Panc1 (cell line): ENCODE measurements at regions not wholly inside any gene's neighbourhood (a gene's known extent, or its start where the extent isn't known, plus 50 kb on each side); places are given as distances from the start of the nearest gene placed in this dataset.

Experiments
- ATAC-seq: fragments of 200-7000 bp; cut with Tn5 transposase; 2 replicates; pipeline ENCODE4 v1.9.1; 2020; ENCODE audit warnings: mild to moderate bottlenecking, moderate library complexity
- BruUV-seq: library from RNA; stranded (reverse); fragments of 400-500 nt; replicated peaks from 2 replicates; lab custom pipeline; 2021; lab: Mats Ljungman, UMichigan
- CTCF ChIA-PET: fragments of 300-600 bp; sonication (Branson Sonifier 250); formaldehyde crosslinking; loops from one replicate; lab custom pipeline; 2022; ENCODE audit warnings: antibody characterized with exemption; lab: Charles Lee
- POLR2A ChIA-PET: fragments of 300-600 bp; sonication (Branson Sonifier 250); formaldehyde crosslinking; loops from one replicate; lab custom pipeline; 2022; ENCODE audit warnings: antibody characterized with exemption; lab: Charles Lee
- DNase-seq: peaks from one replicate; pipeline ENCODE4 v3.0.0-alpha.2; 2010; ENCODE audit warnings: low read depth, low spot score
- H3K27ac ChIP-seq: 2 replicates; pipeline ENCODE4 v1.5.1; 2011; ENCODE audit warnings: mild to moderate bottlenecking, low read length, inconsistent platforms
- H3K27me3 ChIP-seq: fragments of 200-500 bp; sonication (Bioruptor generic); 2 replicates; pipeline ENCODE4 v1.6.0; 2014; ENCODE audit warnings: low read length, inconsistent platforms; ENCODE audit not compliant: control insufficient read depth, insufficient read depth
- H3K36me3 ChIP-seq: fragments of 200-500 bp; sonication (Bioruptor generic); 2 replicates; pipeline ENCODE4 v1.5.1; 2014; ENCODE audit warnings: inconsistent platforms, mild to moderate bottlenecking, low read length, moderate library complexity; ENCODE audit not compliant: control insufficient read depth, insufficient read depth
- H3K4me1 ChIP-seq: 2 replicates; pipeline ENCODE4 v1.5.1; 2011; ENCODE audit warnings: inconsistent platforms, mild to moderate bottlenecking, low read length, moderate library complexity; ENCODE audit not compliant: control insufficient read depth, insufficient read depth
- H3K4me3 ChIP-seq, 2 experiments: 2 replicates each; pipeline ENCODE4 v1.5.1; 2011 to 2012; ENCODE audit warnings: low read depth in 2 of 2, low read length in 2 of 2, mild to moderate bottlenecking in 2 of 2, inconsistent platforms in 1 of 2, moderate library complexity in 1 of 2
- H3K9me3 ChIP-seq: fragments of 200-500 bp; sonication (Bioruptor generic); 2 replicates; pipeline ENCODE4 v1.5.1; 2014; ENCODE audit warnings: low read depth, mild to moderate bottlenecking, inconsistent platforms, low read length, moderate library complexity; ENCODE audit not compliant: control insufficient read depth, insufficient read depth
- POLR2AphosphoS5 ChIP-seq: IDR thresholded peaks from 2 replicates; pipeline ENCODE4 v1.6.1; 2012; ENCODE audit warnings: mild to moderate bottlenecking, low read depth, low read length, moderate library complexity
- SIN3A ChIP-seq: IDR thresholded peaks from 2 replicates; pipeline ENCODE4 v1.6.1; 2012; ENCODE audit warnings: low read depth, mild to moderate bottlenecking, low read length, moderate library complexity, borderline replicate concordance; ENCODE audit not compliant: insufficient read depth
- TCF7L2 ChIP-seq: IDR thresholded peaks from 2 replicates; pipeline ENCODE4 v1.6.1; 2011; ENCODE audit warnings: mild to moderate bottlenecking, low read depth, low read length, inconsistent platforms
- in situ Hi-C: cut with HindIII; loops from 2 replicates; pipeline ENCODE4 v1.10.0; 2016; ENCODE audit warnings: low sequenced_read_pairs, low pct_unique_long_range_greater_than_20kb
- intact Hi-C: fragments of 100-400 bp; cut with micrococcal nuclease; formaldehyde crosslinking; loops from one replicate; pipeline ENCODE4 v1.10.0; 2022; ENCODE audit not compliant: unreplicated experiment
- TF ChIP-seq, protein P1 (sequence below): fragments of 450-650 bp; IDR thresholded peaks from 2 replicates; pipeline ENCODE4 v1.5.1; 2017; ENCODE audit warnings: mild to moderate bottlenecking
- TF ChIP-seq, protein P2 (sequence below), 2 experiments: IDR thresholded peaks; 2 replicates each; pipeline ENCODE4 v1.6.1; 2011 to 2012; ENCODE audit warnings: low read depth in 2 of 2, control low read depth in 1 of 2, low read length in 1 of 2, mild to moderate bottlenecking in 1 of 2, moderate library complexity in 1 of 2; ENCODE audit not compliant: insufficient read depth in 1 of 2

DNA sequence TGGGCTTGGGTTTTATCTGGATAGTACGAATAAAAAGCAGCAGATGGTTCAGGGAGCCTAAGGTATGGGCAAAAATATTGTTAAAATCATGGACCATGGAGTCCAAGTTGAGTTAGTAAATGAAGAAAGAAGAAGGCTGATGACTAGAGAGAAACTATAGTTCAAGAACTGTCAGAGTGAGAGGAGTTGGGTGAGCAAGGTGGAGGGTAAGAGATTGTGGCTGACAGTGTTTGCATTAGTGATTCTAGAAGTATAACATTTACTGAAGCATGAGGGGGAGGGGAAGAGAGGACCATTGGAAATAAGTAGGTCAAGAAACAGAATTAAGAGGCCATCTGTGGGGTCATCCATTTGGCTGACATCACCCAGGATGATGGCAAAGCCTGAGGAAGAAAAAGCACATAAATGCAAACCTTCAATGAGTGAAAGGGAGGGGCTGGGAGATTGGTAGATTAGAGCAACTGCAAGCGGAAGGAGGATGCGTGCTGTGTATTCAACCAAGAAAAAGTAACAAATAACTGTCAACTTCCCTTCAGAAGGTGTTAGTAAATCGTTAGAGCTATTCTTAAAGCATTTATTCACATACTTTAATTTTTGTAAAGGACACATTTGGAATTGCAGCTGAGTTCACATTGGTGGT is 392.8 kb downstream of the TSN start:
- H3K4me3 ChIP-seq, result no peak overlapping the region
- no peaks in the 10 kb centered on the region for H3K4me1 ChIP-seq
- in situ Hi-C loops (no loop called here), intact Hi-C loops (no loop called here)
- H3K27ac ChIP-seq, result no peak overlapping the region
- no peaks in the 10 kb centered on the region for H3K36me3 ChIP-seq
- CTCF ChIA-PET, result no interaction called here
- DNase-seq, result no peak
- H3K27me3 ChIP-seq, result no peaks in the 10 kb centered on the region; the same call in 1 of the 2 replicates
- no peaks in the 10 kb centered on the region for H3K9me3 ChIP-seq
- ATAC-seq, result no peak
- no peak for TF ChIP-seq SIN3A
- no TSS peak for BruUV-seq
- POLR2A ChIA-PET, result no interaction called here

DNA sequence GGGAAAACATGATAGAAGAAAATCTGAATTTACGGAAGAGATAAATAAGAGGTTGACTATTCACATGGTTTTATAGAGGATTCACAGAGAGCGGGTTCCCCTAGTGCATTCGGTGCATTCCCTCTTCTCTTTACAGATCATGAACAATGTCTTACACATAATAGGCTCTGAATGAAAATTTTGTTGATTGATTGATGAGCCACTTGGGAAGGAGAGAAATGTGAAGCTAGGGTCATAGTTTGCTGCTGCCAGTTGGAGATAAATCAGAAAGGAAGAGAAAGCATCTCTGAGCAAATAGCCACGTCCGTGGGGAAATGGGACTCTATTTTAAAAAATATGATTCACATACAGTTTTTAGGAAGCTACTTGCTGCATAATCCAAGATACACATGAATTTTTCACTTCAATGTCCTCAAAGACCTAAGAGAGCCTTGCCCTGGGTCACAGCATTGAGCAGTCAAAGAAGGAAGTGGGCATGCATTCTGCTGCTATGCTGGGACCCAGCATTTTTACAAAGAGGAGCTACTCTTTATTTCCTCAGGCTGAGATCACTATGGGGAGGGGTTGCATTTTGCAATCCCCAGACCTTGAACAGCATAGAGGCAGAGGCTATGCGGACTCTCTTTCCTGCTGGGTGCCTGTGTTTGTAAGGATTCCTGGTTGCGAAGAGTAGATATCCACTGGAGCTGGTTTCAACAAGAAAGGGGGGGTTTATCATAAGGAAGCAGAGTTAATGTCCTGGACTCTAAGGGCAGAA is 395.3 kb downstream of the TSN start:
- TF ChIP-seq POLR2AphosphoS5 (no peak), SIN3A (no peak), TCF7L2 (no peak)
- TF ChIP-seq, protein P1, sequence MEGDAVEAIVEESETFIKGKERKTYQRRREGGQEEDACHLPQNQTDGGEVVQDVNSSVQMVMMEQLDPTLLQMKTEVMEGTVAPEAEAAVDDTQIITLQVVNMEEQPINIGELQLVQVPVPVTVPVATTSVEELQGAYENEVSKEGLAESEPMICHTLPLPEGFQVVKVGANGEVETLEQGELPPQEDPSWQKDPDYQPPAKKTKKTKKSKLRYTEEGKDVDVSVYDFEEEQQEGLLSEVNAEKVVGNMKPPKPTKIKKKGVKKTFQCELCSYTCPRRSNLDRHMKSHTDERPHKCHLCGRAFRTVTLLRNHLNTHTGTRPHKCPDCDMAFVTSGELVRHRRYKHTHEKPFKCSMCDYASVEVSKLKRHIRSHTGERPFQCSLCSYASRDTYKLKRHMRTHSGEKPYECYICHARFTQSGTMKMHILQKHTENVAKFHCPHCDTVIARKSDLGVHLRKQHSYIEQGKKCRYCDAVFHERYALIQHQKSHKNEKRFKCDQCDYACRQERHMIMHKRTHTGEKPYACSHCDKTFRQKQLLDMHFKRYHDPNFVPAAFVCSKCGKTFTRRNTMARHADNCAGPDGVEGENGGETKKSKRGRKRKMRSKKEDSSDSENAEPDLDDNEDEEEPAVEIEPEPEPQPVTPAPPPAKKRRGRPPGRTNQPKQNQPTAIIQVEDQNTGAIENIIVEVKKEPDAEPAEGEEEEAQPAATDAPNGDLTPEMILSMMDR, result no peak
- TF ChIP-seq, protein P2, sequence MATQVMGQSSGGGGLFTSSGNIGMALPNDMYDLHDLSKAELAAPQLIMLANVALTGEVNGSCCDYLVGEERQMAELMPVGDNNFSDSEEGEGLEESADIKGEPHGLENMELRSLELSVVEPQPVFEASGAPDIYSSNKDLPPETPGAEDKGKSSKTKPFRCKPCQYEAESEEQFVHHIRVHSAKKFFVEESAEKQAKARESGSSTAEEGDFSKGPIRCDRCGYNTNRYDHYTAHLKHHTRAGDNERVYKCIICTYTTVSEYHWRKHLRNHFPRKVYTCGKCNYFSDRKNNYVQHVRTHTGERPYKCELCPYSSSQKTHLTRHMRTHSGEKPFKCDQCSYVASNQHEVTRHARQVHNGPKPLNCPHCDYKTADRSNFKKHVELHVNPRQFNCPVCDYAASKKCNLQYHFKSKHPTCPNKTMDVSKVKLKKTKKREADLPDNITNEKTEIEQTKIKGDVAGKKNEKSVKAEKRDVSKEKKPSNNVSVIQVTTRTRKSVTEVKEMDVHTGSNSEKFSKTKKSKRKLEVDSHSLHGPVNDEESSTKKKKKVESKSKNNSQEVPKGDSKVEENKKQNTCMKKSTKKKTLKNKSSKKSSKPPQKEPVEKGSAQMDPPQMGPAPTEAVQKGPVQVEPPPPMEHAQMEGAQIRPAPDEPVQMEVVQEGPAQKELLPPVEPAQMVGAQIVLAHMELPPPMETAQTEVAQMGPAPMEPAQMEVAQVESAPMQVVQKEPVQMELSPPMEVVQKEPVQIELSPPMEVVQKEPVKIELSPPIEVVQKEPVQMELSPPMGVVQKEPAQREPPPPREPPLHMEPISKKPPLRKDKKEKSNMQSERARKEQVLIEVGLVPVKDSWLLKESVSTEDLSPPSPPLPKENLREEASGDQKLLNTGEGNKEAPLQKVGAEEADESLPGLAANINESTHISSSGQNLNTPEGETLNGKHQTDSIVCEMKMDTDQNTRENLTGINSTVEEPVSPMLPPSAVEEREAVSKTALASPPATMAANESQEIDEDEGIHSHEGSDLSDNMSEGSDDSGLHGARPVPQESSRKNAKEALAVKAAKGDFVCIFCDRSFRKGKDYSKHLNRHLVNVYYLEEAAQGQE (IDR thresholded peaks at IDR 0.05; ENCODE audit: insufficient read depth in 1 of 2, low read depth in 2 of 2, low read length in 1 of 2), result no peak
- Histone ChIP-seq H3K27ac (no peak overlapping the region), H3K9me3 (no peaks in the 10 kb centered on the region), H3K36me3 (no peaks in the 10 kb centered on the region), H3K4me3 (no peak overlapping the region), H3K27me3 (no peaks in the 10 kb centered on the region), H3K4me1 (no peaks in the 10 kb centered on the region)
- ATAC-seq (no peak), DNase-seq (no peak)
- ChIA-PET POLR2A (no interaction called here), CTCF (no interaction called here)
- BruUV-seq, result no TSS peak
- in situ Hi-C loops (no loop called here), intact Hi-C loops (no loop called here)

DNA sequence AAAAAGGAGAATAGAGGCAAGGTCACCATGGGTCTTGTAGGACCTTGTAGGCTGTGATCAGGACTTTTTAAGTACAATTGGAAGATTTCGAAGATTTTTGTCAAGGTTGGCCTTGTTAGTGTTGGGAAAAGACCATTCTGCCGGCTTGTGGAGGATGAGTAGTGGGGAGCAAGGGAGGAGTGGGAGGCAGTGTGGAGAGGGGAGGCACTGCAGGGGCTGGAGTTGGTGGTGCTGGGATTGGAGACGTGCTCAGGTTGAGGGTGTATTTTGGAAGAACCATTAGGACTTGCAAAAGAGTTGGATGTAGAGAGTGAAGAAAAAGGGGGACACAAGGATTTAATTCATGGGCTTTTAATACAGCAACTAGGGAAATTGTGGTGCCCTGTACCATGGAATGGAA is 397.1 kb downstream of the TSN start:
- Histone ChIP-seq H3K36me3 (no peaks in the 10 kb centered on the region), H3K27ac (no peak overlapping the region), H3K4me1 (no peaks in the 10 kb centered on the region), H3K4me3 (no peak overlapping the region), H3K9me3 (no peaks in the 10 kb centered on the region), H3K27me3 (no peaks in the 10 kb centered on the region)
- ATAC-seq (no peak), DNase-seq (no peak)
- ChIA-PET POLR2A (no interaction called here), CTCF (no interaction called here)
- no peak for TF ChIP-seq POLR2AphosphoS5
- TF ChIP-seq, protein P2 (IDR thresholded peaks at IDR 0.05; ENCODE audit: insufficient read depth in 1 of 2, low read depth in 2 of 2, low read length in 1 of 2), result no peak
- TF ChIP-seq, protein P1, result no peak
- no TSS peak for BruUV-seq
- intact Hi-C loops (no loop called here), in situ Hi-C loops (no loop called here)
